Spleen (tissue), 7 donors: ENCODE measurements at regions not wholly inside any gene's neighbourhood (a gene's known extent, or its start where the extent isn't known, plus 50 kb on each side); places are given as distances from the start of the nearest gene placed in this dataset.

Experiments used
- POLR2A ChIP-seq, 3 donors: fragments of 450-650 bp; IDR thresholded peaks; one replicate each; pipeline ENCODE4 v1.5.1; 2017; ENCODE audit warnings: antibody characterized with exemption in 3 of 3, mild to moderate bottlenecking in 1 of 3
- TF ChIP-seq, protein P1 (sequence below), 11 experiments: fragments of 200-600 bp in 7 of 11; fragments of 450-650 bp in 4 of 11; sonication (generic) in 4 of 11; IDR thresholded peaks in 8 of 11; conservative IDR thresholded peaks in 3 of 11; 1 replicate in 7 of 11; 2 replicates in 4 of 11; pipeline versions ENCODE4 v1.4.0 to v1.8.0; 2016 to 2021; ENCODE audit warnings: antibody characterized with exemption in 11 of 11, inconsistent platforms in 4 of 11, mild to moderate bottlenecking in 1 of 11
- donor health status: DM: no; HTN: no; CAD: no; lungs with moderate emphysema.
- donor health status: DM: no; HTN: no; CAD: no.
- donor health status: DM: no; HTN: no; CAD: no.

DNA sequence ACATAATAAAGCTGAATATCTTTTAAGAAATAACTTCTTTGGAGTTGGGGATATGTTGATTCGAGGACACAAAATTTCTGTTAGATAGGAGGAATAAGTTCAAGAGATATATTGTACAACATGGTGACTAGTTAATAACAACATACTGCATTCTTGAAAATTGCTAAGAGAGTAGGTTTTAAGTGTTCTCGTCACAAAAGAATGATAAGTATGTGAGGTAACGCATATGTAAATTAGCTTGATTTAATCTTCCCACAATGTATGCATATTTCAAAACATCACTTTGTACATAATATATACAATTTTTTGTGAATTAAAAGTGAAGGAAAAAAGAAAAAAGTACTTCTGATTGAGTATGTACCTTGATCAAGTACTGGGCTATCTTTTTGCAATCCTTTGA is 428.0 kb upstream of the TRPC7 start:
- TF ChIP-seq, protein P1, sequence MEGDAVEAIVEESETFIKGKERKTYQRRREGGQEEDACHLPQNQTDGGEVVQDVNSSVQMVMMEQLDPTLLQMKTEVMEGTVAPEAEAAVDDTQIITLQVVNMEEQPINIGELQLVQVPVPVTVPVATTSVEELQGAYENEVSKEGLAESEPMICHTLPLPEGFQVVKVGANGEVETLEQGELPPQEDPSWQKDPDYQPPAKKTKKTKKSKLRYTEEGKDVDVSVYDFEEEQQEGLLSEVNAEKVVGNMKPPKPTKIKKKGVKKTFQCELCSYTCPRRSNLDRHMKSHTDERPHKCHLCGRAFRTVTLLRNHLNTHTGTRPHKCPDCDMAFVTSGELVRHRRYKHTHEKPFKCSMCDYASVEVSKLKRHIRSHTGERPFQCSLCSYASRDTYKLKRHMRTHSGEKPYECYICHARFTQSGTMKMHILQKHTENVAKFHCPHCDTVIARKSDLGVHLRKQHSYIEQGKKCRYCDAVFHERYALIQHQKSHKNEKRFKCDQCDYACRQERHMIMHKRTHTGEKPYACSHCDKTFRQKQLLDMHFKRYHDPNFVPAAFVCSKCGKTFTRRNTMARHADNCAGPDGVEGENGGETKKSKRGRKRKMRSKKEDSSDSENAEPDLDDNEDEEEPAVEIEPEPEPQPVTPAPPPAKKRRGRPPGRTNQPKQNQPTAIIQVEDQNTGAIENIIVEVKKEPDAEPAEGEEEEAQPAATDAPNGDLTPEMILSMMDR (IDR thresholded peaks at IDR 0.05 in 8 of 11, conservative IDR thresholded peaks at IDR 0.05 in 3 of 11), result no peak
- no peak for TF ChIP-seq POLR2A (IDR thresholded peaks at IDR 0.05)
